Vagina (tissue), 2 donors: ENCODE measurements at regions not wholly inside any gene's neighbourhood (a gene's known extent, or its start where the extent isn't known, plus 50 kb on each side); places are given as distances from the start of the nearest gene placed in this dataset.
"Not testable (repeated sequence)": the region's sequence is repeated elsewhere in the genome, so short reads cannot be mapped to it uniquely, and the experiment has no call there.

Experiments used
- DNase-seq, 2 donors: peaks; one replicate each; pipeline ENCODE4 v3.0.0-alpha.2; 2017; ENCODE audit errors: extremely low spot score in 2 of 2
- H3K27ac ChIP-seq: fragments of 200-600 bp; sonication (generic); one replicate; pipeline ENCODE4 v1.5.1; 2019
- H3K27me3 ChIP-seq: fragments of 200-600 bp; sonication (generic); one replicate; pipeline ENCODE4 v1.5.1; 2019
- H3K36me3 ChIP-seq, 2 donors: fragments of 200-600 bp; sonication (generic); one replicate each; pipeline ENCODE4 v1.5.1; 2017 to 2019
- H3K4me1 ChIP-seq: fragments of 200-600 bp; sonication (generic); one replicate; pipeline ENCODE4 v1.5.1; 2019
- H3K4me3 ChIP-seq, 2 donors: fragments of 200-600 bp; sonication (generic); 1 replicate in 1 of 2; 2 replicates in 1 of 2; pipeline ENCODE4 v1.5.1; 2016 to 2019
- H3K9me3 ChIP-seq: fragments of 200-600 bp; sonication (generic); one replicate; pipeline ENCODE4 v1.5.1; 2019
- CTCF ChIP-seq, 3 experiments: fragments of 450-650 bp in 2 of 3; fragments of 200-600 bp in 1 of 3; sonication (generic) in 1 of 3; IDR thresholded peaks; one replicate each; pipeline ENCODE4 v1.5.1; 2017 to 2019; ENCODE audit warnings: antibody characterized with exemption in 3 of 3, mild to moderate bottlenecking in 2 of 3, moderate library complexity in 2 of 3
- POLR2A ChIP-seq, 2 donors: fragments of 450-650 bp; IDR thresholded peaks; one replicate each; pipeline ENCODE4 v1.6.1; 2017; ENCODE audit warnings: antibody characterized with exemption in 2 of 2, mild to moderate bottlenecking in 2 of 2, moderate library complexity in 2 of 2
- POLR2AphosphoS5 ChIP-seq, 2 donors: sonication (generic); formaldehyde crosslinking; IDR thresholded peaks; one replicate each; pipeline ENCODE4 v1.9.0; 2017; ENCODE audit warnings: antibody characterized with exemption in 2 of 2, mild to moderate bottlenecking in 2 of 2, low read depth in 1 of 2; ENCODE audit not compliant: insufficient read depth in 1 of 2
- intact Hi-C: fragments of 100-400 bp; cut with DNase I; formaldehyde crosslinking; loops from one replicate; pipeline ENCODE4 v1.15.1; 2023

- intact Hi-C loops, result no loop called here
- Histone ChIP-seq H3K36me3 (no peaks in the 10 kb centered on the region), H3K27me3 (no peaks in the 10 kb centered on the region), H3K9me3 (no peaks in the 10 kb centered on the region), H3K4me3 (no peak overlapping the region), H3K4me1 (no peaks in the 10 kb centered on the region), H3K27ac (no peak overlapping the region)
- TF ChIP-seq CTCF (IDR thresholded peaks at IDR 0.05) (no peak), POLR2A (IDR thresholded peaks at IDR 0.05) (no peak), POLR2AphosphoS5 (IDR thresholded peaks at IDR 0.05; ENCODE audit: insufficient read depth in 1 of 2, low read depth in 1 of 2) (no peak)
- no peak for DNase-seq
Observed at GRCh38 chr9:30356221-30356620, 2028.2 kb upstream of the ACO1 start.

GRCh38 chr9:30362373-30362772, 2022.1 kb upstream of the ACO1 start:
- Histone ChIP-seq H3K27me3 (no peaks in the 10 kb centered on the region), H3K4me3 (no peak overlapping the region), H3K27ac (no peak overlapping the region), H3K4me1 (no peaks in the 10 kb centered on the region), H3K9me3 (no peaks in the 10 kb centered on the region), H3K36me3 (no peaks in the 10 kb centered on the region)
- TF ChIP-seq POLR2AphosphoS5 (IDR thresholded peaks at IDR 0.05; ENCODE audit: insufficient read depth in 1 of 2, low read depth in 1 of 2) (no peak), CTCF (IDR thresholded peaks at IDR 0.05) (no peak), POLR2A (IDR thresholded peaks at IDR 0.05) (no peak)
- no peak for DNase-seq
- intact Hi-C loops, result no loop called here

- DNase-seq, intact Hi-C loops, H3K27ac ChIP-seq, H3K27me3 ChIP-seq, H3K4me1 ChIP-seq, H3K9me3 ChIP-seq, H3K4me3 ChIP-seq, H3K36me3 ChIP-seq: not testable (repeated sequence)
Observed at GRCh38 chr9:30366140-30366539, 2018.3 kb upstream of the ACO1 start.

- H3K36me3 ChIP-seq, result no peaks in the 10 kb centered on the region
- intact Hi-C loops, result no loop called here
- TF ChIP-seq POLR2AphosphoS5 (IDR thresholded peaks at IDR 0.05; ENCODE audit: insufficient read depth in 1 of 2, low read depth in 1 of 2) (no peak), POLR2A (IDR thresholded peaks at IDR 0.05) (no peak), CTCF (IDR thresholded peaks at IDR 0.05) (no peak)
- no peak overlapping the region for H3K4me3 ChIP-seq
- H3K4me1 ChIP-seq, result no peaks in the 10 kb centered on the region
- H3K9me3 ChIP-seq, result no peaks in the 10 kb centered on the region
- H3K27ac ChIP-seq, result no peak overlapping the region
- no peaks in the 10 kb centered on the region for H3K27me3 ChIP-seq
- DNase-seq, result no peak
Observed at GRCh38 chr9:30382271-30382670, 2002.2 kb upstream of the ACO1 start.

GRCh38 chr9:30410273-30410672, 1974.2 kb upstream of the ACO1 start:
- intact Hi-C loops, result no loop called here
- TF ChIP-seq POLR2AphosphoS5 (IDR thresholded peaks at IDR 0.05; ENCODE audit: insufficient read depth in 1 of 2, low read depth in 1 of 2) (no peak), POLR2A (IDR thresholded peaks at IDR 0.05) (no peak), CTCF (IDR thresholded peaks at IDR 0.05) (no peak)
- no peaks in the 10 kb centered on the region for H3K36me3 ChIP-seq
- no peaks in the 10 kb centered on the region for H3K4me1 ChIP-seq
- H3K9me3 ChIP-seq, result no peaks in the 10 kb centered on the region
- H3K27ac ChIP-seq, result no peak overlapping the region
- DNase-seq, result no peak
- no peak overlapping the region for H3K4me3 ChIP-seq
- no peaks in the 10 kb centered on the region for H3K27me3 ChIP-seq

- intact Hi-C loops, result no loop called here
- H3K4me3 ChIP-seq, result no peak overlapping the region
- no peaks in the 10 kb centered on the region for H3K4me1 ChIP-seq
- H3K9me3 ChIP-seq, result no peaks in the 10 kb centered on the region
- H3K36me3 ChIP-seq, result no peaks in the 10 kb centered on the region
- no peak for DNase-seq
- TF ChIP-seq CTCF (IDR thresholded peaks at IDR 0.05) (no peak), POLR2A (IDR thresholded peaks at IDR 0.05) (no peak), POLR2AphosphoS5 (IDR thresholded peaks at IDR 0.05; ENCODE audit: insufficient read depth in 1 of 2, low read depth in 1 of 2) (no peak)
- no peaks in the 10 kb centered on the region for H3K27me3 ChIP-seq
- no peak overlapping the region for H3K27ac ChIP-seq
Observed at GRCh38 chr9:30411571-30411970, 1972.9 kb upstream of the ACO1 start.
